ENCODE measurements at regions not wholly inside any gene's neighbourhood (a gene's known extent, or its start where the extent isn't known, plus 50 kb on each side); places are given as distances from the start of the nearest gene placed in this dataset.

- Histone ChIP-seq H3K9ac (ENCODE audit: low read length) (no peak overlapping the region), H3K9me3 (ENCODE audit: control insufficient read depth, low read length) (no peaks in the 10 kb centered on the region), H3K4me1 (ENCODE audit: control insufficient read depth, insufficient read depth, low read length) (no peaks in the 10 kb centered on the region), H3K27me3 (ENCODE audit: control insufficient read depth, insufficient read depth, low read length) (no peaks in the 10 kb centered on the region), H3K4me3 (ENCODE audit: low read length) (no peak overlapping the region), H3K36me3 (ENCODE audit: control insufficient read depth, insufficient read depth, low read length) (no peaks in the 10 kb centered on the region)
These were observed 1151.0 kb downstream of the BCL11B start for GRCh38 chr14:98120831-98121464.

- Histone ChIP-seq H3K4me1 (ENCODE audit: control insufficient read depth, insufficient read depth, low read length) (no peaks in the 10 kb centered on the region), H3K4me3 (ENCODE audit: low read length) (no peak overlapping the region), H3K9ac (ENCODE audit: low read length) (no peak overlapping the region), H3K27me3 (ENCODE audit: control insufficient read depth, insufficient read depth, low read length) (no peaks in the 10 kb centered on the region), H3K36me3 (ENCODE audit: control insufficient read depth, insufficient read depth, low read length) (no peaks in the 10 kb centered on the region), H3K9me3 (ENCODE audit: control insufficient read depth, low read length) (no peaks in the 10 kb centered on the region)
These were observed 1149.5 kb downstream of the BCL11B start for GRCh38 chr14:98122527-98122926.

GRCh38 chr14:98130691-98131090 is 1141.3 kb downstream of the BCL11B start:
- Histone ChIP-seq H3K4me3 (ENCODE audit: low read length) (no peak overlapping the region), H3K9me3 (ENCODE audit: control insufficient read depth, low read length) (no peaks in the 10 kb centered on the region), H3K27me3 (ENCODE audit: control insufficient read depth, insufficient read depth, low read length) (no peaks in the 10 kb centered on the region), H3K4me1 (ENCODE audit: control insufficient read depth, insufficient read depth, low read length) (no peaks in the 10 kb centered on the region), H3K36me3 (ENCODE audit: control insufficient read depth, insufficient read depth, low read length) (no peaks in the 10 kb centered on the region), H3K9ac (ENCODE audit: low read length) (no peak overlapping the region)

GRCh38 chr14:98131406-98131805 is 1140.6 kb downstream of the BCL11B start:
- Histone ChIP-seq H3K9me3 (ENCODE audit: control insufficient read depth, low read length) (no peaks in the 10 kb centered on the region), H3K9ac (ENCODE audit: low read length) (no peak overlapping the region), H3K4me3 (ENCODE audit: low read length) (no peak overlapping the region), H3K36me3 (ENCODE audit: control insufficient read depth, insufficient read depth, low read length) (no peaks in the 10 kb centered on the region), H3K4me1 (ENCODE audit: control insufficient read depth, insufficient read depth, low read length) (no peaks in the 10 kb centered on the region), H3K27me3 (ENCODE audit: control insufficient read depth, insufficient read depth, low read length) (peaks cover under 1% of the 10 kb centered on the region)

GRCh38 chr14:98133806-98134205 is 1138.2 kb downstream of the BCL11B start:
- Histone ChIP-seq H3K9ac (ENCODE audit: low read length) (no peak overlapping the region), H3K27me3 (ENCODE audit: control insufficient read depth, insufficient read depth, low read length) (peaks cover 9% of the 10 kb centered on the region)

GRCh38 chr14:98136012-98136789 is 1135.8 kb downstream of the BCL11B start:
- H3K4me1 ChIP-seq (ENCODE audit: control insufficient read depth, insufficient read depth, low read length), result no peaks in the 10 kb centered on the region
- no peak overlapping the region for H3K4me3 ChIP-seq (ENCODE audit: low read length)
- H3K36me3 ChIP-seq (ENCODE audit: control insufficient read depth, insufficient read depth, low read length), result no peaks in the 10 kb centered on the region
- H3K9ac ChIP-seq (ENCODE audit: low read length), result no peak overlapping the region
- no peaks in the 10 kb centered on the region for H3K9me3 ChIP-seq (ENCODE audit: control insufficient read depth, low read length)
- H3K27me3 ChIP-seq (ENCODE audit: control insufficient read depth, insufficient read depth, low read length), result peaks cover 9% of the 10 kb centered on the region

More at GRCh38 chr14:98133806-98134205, 1138.2 kb downstream of the BCL11B start:
- Histone ChIP-seq H3K4me1 (ENCODE audit: control insufficient read depth, insufficient read depth, low read length) (no peaks in the 10 kb centered on the region), H3K9me3 (ENCODE audit: control insufficient read depth, low read length) (no peaks in the 10 kb centered on the region), H3K4me3 (ENCODE audit: low read length) (no peak overlapping the region), H3K36me3 (ENCODE audit: control insufficient read depth, insufficient read depth, low read length) (no peaks in the 10 kb centered on the region)

GRCh38 chr14:98137131-98138025 is 1134.6 kb downstream of the BCL11B start:
- Histone ChIP-seq H3K4me1 (ENCODE audit: control insufficient read depth, insufficient read depth, low read length) (no peaks in the 10 kb centered on the region), H3K9me3 (ENCODE audit: control insufficient read depth, low read length) (no peaks in the 10 kb centered on the region), H3K27me3 (ENCODE audit: control insufficient read depth, insufficient read depth, low read length) (peaks cover 9% of the 10 kb centered on the region), H3K36me3 (ENCODE audit: control insufficient read depth, insufficient read depth, low read length) (no peaks in the 10 kb centered on the region), H3K4me3 (ENCODE audit: low read length) (no peak overlapping the region), H3K9ac (ENCODE audit: low read length) (no peak overlapping the region)

- Histone ChIP-seq H3K9ac (ENCODE audit: low read length) (no peak overlapping the region), H3K9me3 (ENCODE audit: control insufficient read depth, low read length) (no peaks in the 10 kb centered on the region), H3K4me1 (ENCODE audit: control insufficient read depth, insufficient read depth, low read length) (no peaks in the 10 kb centered on the region), H3K27me3 (ENCODE audit: control insufficient read depth, insufficient read depth, low read length) (peaks cover 9% of the 10 kb centered on the region), H3K36me3 (ENCODE audit: control insufficient read depth, insufficient read depth, low read length) (no peaks in the 10 kb centered on the region), H3K4me3 (ENCODE audit: low read length) (no peak overlapping the region)
These were observed 1133.3 kb downstream of the BCL11B start for GRCh38 chr14:98138666-98139065.

- H3K27me3 ChIP-seq (ENCODE audit: control insufficient read depth, insufficient read depth, low read length), result peaks cover 9% of the 10 kb centered on the region
These were observed 1131.0 kb downstream of the BCL11B start for GRCh38 chr14:98140862-98141530.

GRCh38 chr14:98143566-98143965 is 1128.4 kb downstream of the BCL11B start:
- H3K27me3 ChIP-seq (ENCODE audit: control insufficient read depth, insufficient read depth, low read length), result no peaks in the 10 kb centered on the region
- H3K4me3 ChIP-seq (ENCODE audit: low read length), result no peak overlapping the region
- no peaks in the 10 kb centered on the region for H3K36me3 ChIP-seq (ENCODE audit: control insufficient read depth, insufficient read depth, low read length)
- H3K4me1 ChIP-seq (ENCODE audit: control insufficient read depth, insufficient read depth, low read length), result no peaks in the 10 kb centered on the region
- H3K9ac ChIP-seq (ENCODE audit: low read length), result no peak overlapping the region
- no peaks in the 10 kb centered on the region for H3K9me3 ChIP-seq (ENCODE audit: control insufficient read depth, low read length)

More at GRCh38 chr14:98140862-98141530, 1131.0 kb downstream of the BCL11B start:
- no peaks in the 10 kb centered on the region for H3K9me3 ChIP-seq (ENCODE audit: control insufficient read depth, low read length)
- H3K4me1 ChIP-seq (ENCODE audit: control insufficient read depth, insufficient read depth, low read length), result no peaks in the 10 kb centered on the region
- no peaks in the 10 kb centered on the region for H3K36me3 ChIP-seq (ENCODE audit: control insufficient read depth, insufficient read depth, low read length)
- no peak overlapping the region for H3K4me3 ChIP-seq (ENCODE audit: low read length)
- no peak overlapping the region for H3K9ac ChIP-seq (ENCODE audit: low read length)

- Histone ChIP-seq H3K36me3 (ENCODE audit: control insufficient read depth, insufficient read depth, low read length) (no peaks in the 10 kb centered on the region), H3K9me3 (ENCODE audit: control insufficient read depth, low read length) (no peaks in the 10 kb centered on the region), H3K4me3 (ENCODE audit: low read length) (no peak overlapping the region), H3K4me1 (ENCODE audit: control insufficient read depth, insufficient read depth, low read length) (no peaks in the 10 kb centered on the region), H3K27me3 (ENCODE audit: control insufficient read depth, insufficient read depth, low read length) (no peaks in the 10 kb centered on the region), H3K9ac (ENCODE audit: low read length) (no peak overlapping the region)
These were observed 1127.0 kb downstream of the BCL11B start for GRCh38 chr14:98144964-98145363.

Measured in mucosa of stomach (tissue), 1 donor.